OCI-LY1 (cell line): ENCODE measurements at regions not wholly inside any gene's neighbourhood (a gene's known extent, or its start where the extent isn't known, plus 50 kb on each side); places are given as distances from the start of the nearest gene placed in this dataset.

Source experiments
- H2AFZ ChIP-seq: fragments of 200-600 bp; sonication (generic), shearing (Covaris generic); 2 replicates; pipeline ENCODE4 v1.6.0; 2014; ENCODE audit warnings: antibody characterized with exemption, mild to moderate bottlenecking, low read length
- H3F3A ChIP-seq: fragments of 200-600 bp; sonication (generic), shearing (Covaris generic); 2 replicates; pipeline ENCODE4 v1.6.0; 2014; ENCODE audit warnings: mild to moderate bottlenecking, antibody characterized with exemption, low read length, moderate library complexity; ENCODE audit not compliant: insufficient read depth
- H3K27ac ChIP-seq: fragments of 200-600 bp; sonication (generic); 2 replicates; pipeline ENCODE4 v1.5.1; 2014; ENCODE audit warnings: low read length, mixed run types, mild to moderate bottlenecking, low read depth; ENCODE audit not compliant: poor library complexity, severe bottlenecking
- H3K27me3 ChIP-seq: fragments of 200-600 bp; sonication (generic); 2 replicates; pipeline ENCODE4 v1.6.0; 2014; ENCODE audit warnings: antibody characterized with exemption, mild to moderate bottlenecking, low read length, moderate library complexity; ENCODE audit not compliant: insufficient read depth
- H3K36me3 ChIP-seq: fragments of 200-600 bp; sonication (generic); 2 replicates; pipeline ENCODE4 v1.6.1; 2014; ENCODE audit warnings: mild to moderate bottlenecking, antibody characterized with exemption, low read length, moderate library complexity, mixed read lengths; ENCODE audit not compliant: insufficient read depth
- H3K4me1 ChIP-seq: fragments of 200-600 bp; sonication (generic); 2 replicates; pipeline ENCODE4 v1.5.1; 2014; ENCODE audit warnings: mild to moderate bottlenecking, low read length, moderate library complexity; ENCODE audit not compliant: insufficient read depth, severe bottlenecking
- H3K4me2 ChIP-seq: fragments of 200-600 bp; sonication (generic), shearing (Covaris generic); 2 replicates; pipeline ENCODE4 v1.6.1; 2014; ENCODE audit warnings: low read length
- H3K4me3 ChIP-seq: fragments of 200-600 bp; sonication (generic); 2 replicates; pipeline ENCODE4 v1.5.1; 2014; ENCODE audit warnings: low read length, low read depth, mild to moderate bottlenecking, mixed read lengths; ENCODE audit not compliant: poor library complexity, severe bottlenecking
- H3K79me2 ChIP-seq: fragments of 200-600 bp; shearing (Covaris generic); 2 replicates; pipeline ENCODE4 v1.6.1; 2016; ENCODE audit warnings: mixed run types, low read length, mixed read lengths; ENCODE audit not compliant: insufficient read depth
- H3K9ac ChIP-seq: fragments of 200-600 bp; sonication (generic), shearing (Covaris generic); 2 replicates; pipeline ENCODE4 v1.6.1; 2014; ENCODE audit warnings: mild to moderate bottlenecking, low read length, mixed read lengths
- H3K9me2 ChIP-seq: fragments of 200-600 bp; sonication (generic), shearing (Covaris generic); 2 replicates; pipeline ENCODE4 v1.6.1; 2014; ENCODE audit warnings: low read depth, mild to moderate bottlenecking, low read length, mixed read lengths
- H3K9me3 ChIP-seq: fragments of 200-600 bp; shearing (Covaris generic); 2 replicates; pipeline ENCODE4 v1.6.1; 2014; ENCODE audit warnings: low read length, mixed read lengths
- H4K20me1 ChIP-seq: fragments of 200-600 bp; sonication (generic), shearing (Covaris generic); 2 replicates; pipeline ENCODE4 v1.6.0; 2016; ENCODE audit warnings: mild to moderate bottlenecking, low read length; ENCODE audit not compliant: insufficient read depth
- CTCF ChIP-seq: fragments of 200-600 bp; sonication (generic), shearing (Covaris generic); IDR thresholded peaks from 2 replicates; pipeline ENCODE4 v1.5.1; 2017; ENCODE audit warnings: mild to moderate bottlenecking, antibody characterized with exemption, low read length, moderate library complexity, mixed read lengths
- EZH2 ChIP-seq: fragments of 200-600 bp; sonication (generic), shearing (Covaris generic); IDR thresholded peaks from 2 replicates; pipeline ENCODE4 v1.8.0; 2017; ENCODE audit warnings: borderline replicate concordance, mixed run types, mild to moderate bottlenecking, antibody characterized with exemption, low read length, moderate library complexity, mixed read lengths

DNA sequence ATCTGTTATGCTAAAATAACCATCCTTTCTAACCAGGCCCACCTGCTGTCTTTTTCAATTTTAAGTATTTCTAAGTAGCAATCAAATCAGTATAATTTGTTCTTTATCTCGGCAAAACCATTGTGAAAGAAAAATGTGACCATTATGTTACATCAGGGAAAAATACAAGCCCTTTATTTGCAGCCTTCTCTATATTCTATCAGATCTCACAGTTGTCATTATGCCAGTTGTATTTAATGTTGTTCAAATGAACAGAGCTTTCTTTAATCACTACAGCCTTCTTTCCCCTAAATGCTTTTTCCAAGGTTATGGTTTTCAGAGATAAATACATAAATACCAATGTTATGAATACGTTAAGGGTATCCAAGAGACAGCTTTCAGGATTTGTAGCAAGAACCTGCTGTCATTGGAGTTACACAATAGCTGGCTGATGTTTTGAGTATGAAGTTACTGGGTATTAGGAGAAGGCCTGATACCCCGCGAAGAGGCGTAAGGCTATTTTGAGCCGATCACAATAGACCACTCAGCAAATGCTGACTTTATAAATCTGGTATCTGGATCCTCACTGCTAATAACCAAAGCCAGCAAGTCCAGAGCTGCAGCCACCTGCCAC, 406.3 kb downstream of the CADM1 start:
- Histone ChIP-seq H3K9ac (no peak overlapping the region), H3K79me2 (no peaks in the 10 kb centered on the region), H3K9me2 (no peaks in the 10 kb centered on the region), H2AFZ (no peak overlapping the region), H3K9me3 (no peaks in the 10 kb centered on the region), H3K4me1 (no peaks in the 10 kb centered on the region), H3K27me3 (no peaks in the 10 kb centered on the region), H4K20me1 (no peaks in the 10 kb centered on the region), H3F3A (no peaks in the 10 kb centered on the region), H3K27ac (no peak overlapping the region), H3K4me3 (no peak overlapping the region), H3K4me2 (no peak overlapping the region), H3K36me3 (no peaks in the 10 kb centered on the region; the same call in 1 of the 2 replicates)
- TF ChIP-seq CTCF, result no peak
- TF ChIP-seq EZH2, result no peak

DNA sequence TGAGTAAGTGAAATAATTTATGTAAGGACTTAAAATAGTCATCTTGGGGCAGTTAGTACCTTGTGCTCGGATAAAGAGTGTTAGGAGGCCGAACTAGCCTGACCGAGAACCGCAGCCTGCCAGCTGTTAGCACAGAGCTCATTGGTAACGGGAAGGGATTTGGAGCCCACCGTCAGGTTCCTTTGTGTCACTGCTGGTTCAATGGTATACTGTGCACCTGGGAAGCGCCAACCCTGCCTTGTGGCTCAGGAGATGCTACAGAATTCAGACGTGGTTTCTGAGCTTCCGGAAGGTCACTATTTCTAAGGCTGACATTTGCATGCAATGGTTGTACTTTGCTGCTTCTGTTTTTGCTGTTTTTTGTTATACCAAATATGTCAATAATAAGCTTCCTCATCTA, 403.5 kb downstream of the CADM1 start:
- H3K79me2 ChIP-seq, result no peaks in the 10 kb centered on the region
- no peak overlapping the region for H3K27ac ChIP-seq
- no peaks in the 10 kb centered on the region for H3F3A ChIP-seq
- no peaks in the 10 kb centered on the region for H3K9me2 ChIP-seq
- H3K9me3 ChIP-seq, result no peaks in the 10 kb centered on the region
- no peaks in the 10 kb centered on the region for H4K20me1 ChIP-seq
- no peaks in the 10 kb centered on the region for H3K27me3 ChIP-seq
- H3K9ac ChIP-seq, result no peak overlapping the region
- no peaks in the 10 kb centered on the region for H3K4me1 ChIP-seq
- H3K4me3 ChIP-seq, result no peak overlapping the region
- H3K36me3 ChIP-seq, result no peaks in the 10 kb centered on the region; the same call in 1 of the 2 replicates
- H2AFZ ChIP-seq, result no peak overlapping the region
- no peak overlapping the region for H3K4me2 ChIP-seq
- TF ChIP-seq EZH2 (no peak), CTCF (no peak)

GRCh38 chr11:115103921-115104320, 400.3 kb downstream of the CADM1 start:
- H3K9me2 ChIP-seq, result no peaks in the 10 kb centered on the region
- TF ChIP-seq EZH2 (no peak), CTCF (peak; percentile 38; the same call in 1 of the 2 replicates)

More at GRCh38 chr11:115103921-115104320, 400.3 kb downstream of the CADM1 start:
- Histone ChIP-seq H4K20me1 (no peaks in the 10 kb centered on the region), H3K9me3 (no peaks in the 10 kb centered on the region), H2AFZ (no peak overlapping the region), H3K4me3 (no peak overlapping the region), H3K4me2 (no peak overlapping the region), H3F3A (no peaks in the 10 kb centered on the region), H3K27me3 (no peaks in the 10 kb centered on the region), H3K9ac (no peak overlapping the region), H3K27ac (no peak overlapping the region), H3K79me2 (no peaks in the 10 kb centered on the region), H3K36me3 (no peaks in the 10 kb centered on the region; the same call in 1 of the 2 replicates), H3K4me1 (no peaks in the 10 kb centered on the region)
